Heart left ventricle (tissue), 16 donors: ENCODE measurements at regions not wholly inside any gene's neighbourhood (a gene's known extent, or its start where the extent isn't known, plus 50 kb on each side); places are given as distances from the start of the nearest gene placed in this dataset.

Experiments
- ATAC-seq, 4 donors: fragments of 200-7000 bp; cut with Tn5 transposase; one replicate each; pipeline ENCODE4 v1.9.1; 2020 to 2022; ENCODE audit warnings: moderate library complexity in 4 of 4, mild to moderate bottlenecking in 3 of 4, moderate number of reproducible peaks in 1 of 4
- DNase-seq, 5 donors: peaks; one replicate each; pipeline ENCODE4 v3.0.0-alpha.2; 2020
- H3K27ac ChIP-seq, 12 donors: fragments of 200-600 bp; sonication (generic) in 4 of 12; one replicate each; pipeline versions ENCODE4 v1.5.0 to v1.8.0; 2016 to 2022; ENCODE audit warnings: mild to moderate bottlenecking in 2 of 12
- H3K27me3 ChIP-seq, 9 donors: fragments of 200-600 bp; sonication (generic) in 2 of 9; one replicate each; pipeline versions ENCODE4 v1.5.1 to v1.8.0; 2016 to 2022; ENCODE audit warnings: mild to moderate bottlenecking in 3 of 9
- H3K36me3 ChIP-seq, 9 donors: fragments of 200-600 bp; sonication (generic) in 2 of 9; one replicate each; pipeline versions ENCODE4 v1.5.0 to v1.8.0; 2018 to 2022; ENCODE audit warnings: mild to moderate bottlenecking in 2 of 9
- H3K4me1 ChIP-seq, 12 donors: fragments of 200-600 bp; sonication (generic) in 4 of 12; one replicate each; pipeline versions ENCODE4 v1.5.0 to v1.8.0; 2016 to 2022; ENCODE audit warnings: mild to moderate bottlenecking in 3 of 12
- H3K4me3 ChIP-seq, 12 donors: fragments of 200-600 bp; sonication (generic) in 4 of 12; one replicate each; pipeline versions ENCODE4 v1.5.0 to v1.8.0; 2017 to 2022; ENCODE audit warnings: mild to moderate bottlenecking in 9 of 12, moderate library complexity in 4 of 12
- H3K9me3 ChIP-seq, 12 donors: fragments of 200-600 bp; sonication (generic) in 4 of 12; one replicate each; pipeline versions ENCODE4 v1.5.0 to v1.8.0; 2016 to 2022; ENCODE audit warnings: mild to moderate bottlenecking in 1 of 12
- CTCF ChIP-seq, 12 donors: fragments of 200-600 bp; sonication (generic) in 4 of 12; IDR thresholded peaks; one replicate each; pipeline versions ENCODE4 v1.5.0 to v1.8.0; 2018 to 2022; ENCODE audit warnings: antibody characterized with exemption in 12 of 12, mild to moderate bottlenecking in 5 of 12
- POLR2A ChIP-seq, 2 donors: fragments of 450-650 bp; IDR thresholded peaks; one replicate each; pipeline ENCODE4 v1.6.1; 2017; ENCODE audit warnings: antibody characterized with exemption in 2 of 2, mild to moderate bottlenecking in 2 of 2, moderate library complexity in 2 of 2
- WGBS, 4 donors: extraction: QIAGEN DNeasy Blood & Tissue Kit in 2 of 4; methylation state at CpG; one replicate each; pipeline versions ENCODE4 v1.1.5 to v1.1.7; 2013 to 2018; 5-methylcytosine and 5-hydroxymethylcytosine counted together
- intact Hi-C, 10 donors: fragments of 100-400 bp; cut with DNase I; formaldehyde crosslinking; loops; one replicate each; pipeline versions ENCODE4 v1.11.1 to v1.14.2; 2022
- donor health status: ischemic (EF 13 %, LVEDD 7.1; RV severe dilation, severe dysfunction).
- donor health status: healthy with polysubstance abuse.
- donor health status: DM: no; HTN: yes; CAD: no.
- donor health status: DM: no; HTN: no; CAD: no.
- donor health status: ischemic (EF 25% LVEDD 6.9; RV normal size, moderate dysfunction).
- donor health status: ischemic (EF 25% LVEDD 5.7; RV mildly dilated, moderate dysfunction).
- donor health status: healthy.
- donor health status: DM: yes; HTN: yes; CAD: no.
- donor health status: ischemic (EF 35%, LVEDD 5.7; RV mildly dilated, moderate dysfunction).
- donor health status: nonischemic (EF 11% LVEDD 7.7; RV severe dilation, severe dysfunction).
- donor health status: DM: yes; HTN: yes; CAD: no.
- donor health status: PGD.
- donor health status: ischemic (EF 29% LVEDD 5.4; RV normal size, mild dysfunction).
- donor health status: nonischemic (EF 23%, LVEDD 6.1; RV moderate dilation, normal function).

- intact Hi-C loops = no loop called here
- no peak for ATAC-seq
- WGBS, 4 donors = 71 to 78% (median 73%) methylated on average over 7 to 11 of the region's 11 CpGs
These were observed 65.6 kb upstream of the RAB6C start for GRCh38 chr2:129913695-129914495.

GRCh38 chr2:129914538-129915302 is 64.7 kb upstream of the RAB6C start:
- no peak overlapping the region for H3K27ac ChIP-seq
- peaks cover 0 to 4% (median 0%) of the 10 kb centered on the region in 9 donors for H3K27me3 ChIP-seq
- no peak for DNase-seq
- TF ChIP-seq POLR2A (IDR thresholded peaks at IDR 0.05) (no peak), CTCF (IDR thresholded peaks at IDR 0.05) (no peak)
- WGBS, 4 donors = 60 to 73% (median 68%) methylated on average over 10 to 11 of the region's 11 CpGs
- H3K4me3 ChIP-seq = no peak overlapping the region
- H3K4me1 ChIP-seq = no peaks in the 10 kb centered on the region
- intact Hi-C loops = no loop called here
- peaks cover 0 to 26% (median 21%) of the 10 kb centered on the region in 12 donors for H3K9me3 ChIP-seq
- no peak for ATAC-seq
- H3K36me3 ChIP-seq = no peaks in the 10 kb centered on the region

More at GRCh38 chr2:129913695-129914495, 65.6 kb upstream of the RAB6C start:
- Histone ChIP-seq H3K4me3 (no peak overlapping the region), H3K4me1 (no peaks in the 10 kb centered on the region), H3K9me3 (peaks cover 0 to 20% (median 13%) of the 10 kb centered on the region in 12 donors), H3K27me3 (no peaks in the 10 kb centered on the region), H3K36me3 (no peaks in the 10 kb centered on the region), H3K27ac (no peak overlapping the region)
- DNase-seq = no peak
- TF ChIP-seq CTCF (IDR thresholded peaks at IDR 0.05) = no peak
- TF ChIP-seq POLR2A (IDR thresholded peaks at IDR 0.05) = no peak

- Histone ChIP-seq H3K27me3 (peaks cover 0 to 4% (median 0%) of the 10 kb centered on the region in 9 donors), H3K36me3 (no peaks in the 10 kb centered on the region), H3K27ac (no peak overlapping the region), H3K9me3 (peaks cover 0 to 33% (median 25%) of the 10 kb centered on the region in 12 donors), H3K4me1 (no peaks in the 10 kb centered on the region), H3K4me3 (no peak overlapping the region)
- TF ChIP-seq CTCF (IDR thresholded peaks at IDR 0.05) (no peak), POLR2A (IDR thresholded peaks at IDR 0.05) (no peak)
- intact Hi-C loops = no loop called here
- WGBS, 4 donors = 68 to 80% (median 79%) methylated on average over 3 of the region's 3 CpGs
- ATAC-seq (no peak), DNase-seq (no peak)
These were observed 64.1 kb upstream of the RAB6C start for GRCh38 chr2:129915303-129915840.

- Histone ChIP-seq H3K9me3 (peaks cover 0 to 36% (median 25%) of the 10 kb centered on the region in 12 donors), H3K4me1 (peaks cover 0 to 10% (median 3%) of the 10 kb centered on the region in 12 donors), H3K27me3 (peaks cover 4 to 30% (median 15%) of the 10 kb centered on the region in 9 donors), H3K4me3 (no peak overlapping the region), H3K36me3 (no peaks in the 10 kb centered on the region), H3K27ac (no peak overlapping the region)
- intact Hi-C loops = no loop called here
- DNase-seq = no peak
- TF ChIP-seq POLR2A (IDR thresholded peaks at IDR 0.05) (no peak), CTCF (IDR thresholded peaks at IDR 0.05) (no peak)
- ATAC-seq = no peak
- 95 to 98% (median 95%) methylated on average over 1 of the region's 1 CpG for WGBS, 4 donors
These were observed 60.9 kb upstream of the RAB6C start for GRCh38 chr2:129918604-129919003.
